Left lung (tissue), 4 donors: ENCODE measurements at regions not wholly inside any gene's neighbourhood (a gene's known extent, or its start where the extent isn't known, plus 50 kb on each side); places are given as distances from the start of the nearest gene placed in this dataset.

Experiments used
- ATAC-seq: fragments of 200-7000 bp; cut with Tn5 transposase; one replicate; pipeline ENCODE4 v1.9.1; 2020; ENCODE audit warnings: moderate library complexity
- DNase-seq, 4 donors: peaks; one replicate each; pipeline ENCODE4 v3.0.0-alpha.2; 2013 to 2020
- H3K27ac ChIP-seq, 2 donors: fragments of 200-600 bp; sonication (generic) in 1 of 2; one replicate each; pipeline versions ENCODE4 v1.5.0 to v1.8.0; 2020 to 2021
- H3K27me3 ChIP-seq, 2 donors: fragments of 200-600 bp; sonication (generic) in 1 of 2; one replicate each; pipeline versions ENCODE4 v1.5.0 to v1.8.0; 2020 to 2021
- H3K36me3 ChIP-seq, 2 donors: fragments of 200-600 bp; sonication (generic) in 1 of 2; one replicate each; pipeline versions ENCODE4 v1.5.0 to v1.8.0; 2020 to 2021
- H3K4me1 ChIP-seq, 2 donors: fragments of 200-600 bp; one replicate each; pipeline ENCODE4 v1.8.0; 2021
- H3K4me3 ChIP-seq, 2 donors: fragments of 200-600 bp; sonication (generic) in 1 of 2; one replicate each; pipeline versions ENCODE4 v1.5.0 to v1.8.0; 2020 to 2021; ENCODE audit warnings: mild to moderate bottlenecking in 1 of 2
- H3K9me3 ChIP-seq, 2 donors: fragments of 200-600 bp; sonication (generic) in 1 of 2; one replicate each; pipeline versions ENCODE4 v1.5.0 to v1.8.0; 2020 to 2021
- intact Hi-C, 2 donors: fragments of 100-400 bp; cut with DNase I; formaldehyde crosslinking; loops; one replicate each; pipeline versions ENCODE4 v1.11.2 to v1.14.2; 2022
- TF ChIP-seq, protein P1 (sequence below), 2 donors: fragments of 200-600 bp; sonication (generic) in 1 of 2; IDR thresholded peaks; one replicate each; pipeline versions ENCODE4 v1.5.0 to v1.8.0; 2021; ENCODE audit warnings: antibody characterized with exemption in 2 of 2
- donor health status: DM: no; HTN: yes; CAD: no.
- donor health status: DM: no; HTN: no; CAD: no.

DNA sequence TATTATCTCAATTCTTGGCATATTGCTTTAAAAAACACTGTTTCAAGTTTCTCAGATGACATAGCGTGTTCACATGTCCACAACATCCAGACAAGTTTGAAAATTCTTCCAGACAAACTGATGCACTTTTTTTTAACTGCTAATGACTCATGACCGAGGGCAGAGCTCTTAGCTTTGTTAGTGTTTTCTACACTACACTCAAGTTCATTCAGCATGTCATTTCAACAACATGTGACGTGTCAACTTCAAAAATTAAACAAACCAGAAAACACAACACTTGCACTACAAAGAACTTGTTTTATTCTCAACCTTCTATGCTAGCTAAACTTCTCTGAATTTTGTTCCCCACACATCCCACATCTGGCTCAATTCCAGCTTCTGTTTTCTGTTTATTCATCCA, 1186.3 kb upstream of the FLRT2 start:
- DNase-seq, result peak in 1 of 4 donors; percentile 2

DNA sequence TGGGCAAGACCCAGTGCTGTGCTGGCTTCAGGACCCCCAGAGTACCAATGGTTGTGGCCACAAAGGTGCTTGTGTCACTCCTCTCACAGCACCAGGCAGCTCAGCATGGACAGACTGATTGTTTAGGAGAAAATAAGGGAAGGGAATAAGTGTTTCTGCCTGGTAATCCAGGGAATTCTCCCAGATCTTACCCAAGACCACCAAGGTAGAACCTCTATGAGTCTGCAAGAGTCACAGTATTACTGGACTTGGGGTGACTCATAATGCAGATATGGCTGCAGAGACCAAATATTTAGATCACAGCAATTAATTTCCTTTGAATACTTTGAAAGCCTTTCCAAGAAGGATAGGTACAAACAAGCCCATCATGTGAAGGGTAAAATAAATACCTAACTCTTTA, 1178.3 kb upstream of the FLRT2 start:
- ATAC-seq (no peak), DNase-seq (no peak)
- intact Hi-C loops, result no loop called here
- Histone ChIP-seq H3K4me3 (no peak overlapping the region), H3K9me3 (peaks cover 0 to 25% of the 10 kb centered on the region in 2 donors), H3K27ac (no peak overlapping the region), H3K27me3 (no peaks in the 10 kb centered on the region), H3K4me1 (no peaks in the 10 kb centered on the region), H3K36me3 (no peaks in the 10 kb centered on the region)
- TF ChIP-seq, protein P1, sequence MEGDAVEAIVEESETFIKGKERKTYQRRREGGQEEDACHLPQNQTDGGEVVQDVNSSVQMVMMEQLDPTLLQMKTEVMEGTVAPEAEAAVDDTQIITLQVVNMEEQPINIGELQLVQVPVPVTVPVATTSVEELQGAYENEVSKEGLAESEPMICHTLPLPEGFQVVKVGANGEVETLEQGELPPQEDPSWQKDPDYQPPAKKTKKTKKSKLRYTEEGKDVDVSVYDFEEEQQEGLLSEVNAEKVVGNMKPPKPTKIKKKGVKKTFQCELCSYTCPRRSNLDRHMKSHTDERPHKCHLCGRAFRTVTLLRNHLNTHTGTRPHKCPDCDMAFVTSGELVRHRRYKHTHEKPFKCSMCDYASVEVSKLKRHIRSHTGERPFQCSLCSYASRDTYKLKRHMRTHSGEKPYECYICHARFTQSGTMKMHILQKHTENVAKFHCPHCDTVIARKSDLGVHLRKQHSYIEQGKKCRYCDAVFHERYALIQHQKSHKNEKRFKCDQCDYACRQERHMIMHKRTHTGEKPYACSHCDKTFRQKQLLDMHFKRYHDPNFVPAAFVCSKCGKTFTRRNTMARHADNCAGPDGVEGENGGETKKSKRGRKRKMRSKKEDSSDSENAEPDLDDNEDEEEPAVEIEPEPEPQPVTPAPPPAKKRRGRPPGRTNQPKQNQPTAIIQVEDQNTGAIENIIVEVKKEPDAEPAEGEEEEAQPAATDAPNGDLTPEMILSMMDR (IDR thresholded peaks at IDR 0.05), result no peak

More for the DNA sequence above, 1186.3 kb upstream of the FLRT2 start:
- peak; percentile 25 for ATAC-seq
- Histone ChIP-seq H3K4me1 (no peaks in the 10 kb centered on the region), H3K36me3 (no peaks in the 10 kb centered on the region), H3K27ac (no peak overlapping the region), H3K27me3 (no peaks in the 10 kb centered on the region), H3K4me3 (no peak overlapping the region), H3K9me3 (no peaks in the 10 kb centered on the region)
- TF ChIP-seq, protein P1 (IDR thresholded peaks at IDR 0.05), result no peak
- intact Hi-C loops, result no loop called here

DNA sequence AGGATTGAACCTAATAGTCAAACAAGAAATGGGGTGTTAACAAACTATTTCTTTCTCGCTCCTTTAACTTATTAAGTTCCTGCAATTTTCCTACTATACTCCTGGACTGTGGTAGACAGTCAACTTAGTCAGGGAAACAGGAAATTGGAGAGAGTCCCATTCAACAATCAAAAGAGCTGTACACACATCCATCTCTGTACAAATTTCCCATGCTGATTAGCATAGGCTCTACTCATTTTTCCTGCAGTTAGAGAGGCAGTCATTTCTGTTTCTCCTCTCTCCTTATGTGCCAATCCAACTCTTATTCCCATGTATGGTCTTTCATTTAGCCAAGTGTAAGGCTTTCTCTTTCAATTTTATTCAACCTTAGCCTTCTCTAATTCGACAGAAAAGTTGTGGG, 1168.5 kb upstream of the FLRT2 start:
- no peak for DNase-seq
- Histone ChIP-seq H3K36me3 (no peaks in the 10 kb centered on the region), H3K9me3 (peaks cover 0 to 16% of the 10 kb centered on the region in 2 donors), H3K27me3 (no peaks in the 10 kb centered on the region), H3K27ac (no peak overlapping the region), H3K4me1 (no peaks in the 10 kb centered on the region), H3K4me3 (no peak overlapping the region)
- no peak for ATAC-seq
- intact Hi-C loops, result no loop called here
- TF ChIP-seq, protein P1 (IDR thresholded peaks at IDR 0.05), result no peak

DNA sequence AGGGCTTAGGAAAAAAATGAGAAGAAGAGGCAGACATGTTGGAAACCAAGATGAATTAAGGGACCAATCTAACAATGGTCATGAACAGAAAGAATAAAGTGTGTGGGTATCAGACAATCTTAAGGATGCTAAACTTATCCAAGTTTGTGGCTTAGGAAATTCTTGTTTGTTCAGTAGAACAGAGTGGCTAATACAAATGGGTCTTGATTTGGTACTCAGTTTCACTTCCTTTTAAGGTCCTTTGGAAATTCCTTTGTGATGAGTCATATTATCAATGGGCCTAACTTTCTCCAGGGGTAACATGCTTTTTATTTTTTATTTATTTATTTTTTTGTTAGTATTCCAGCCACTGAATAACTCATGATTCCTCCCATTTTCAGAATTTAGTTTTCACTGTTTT, 1154.7 kb upstream of the FLRT2 start:
- Histone ChIP-seq H3K36me3 (no peaks in the 10 kb centered on the region), H3K9me3 (no peaks in the 10 kb centered on the region), H3K4me1 (no peaks in the 10 kb centered on the region), H3K27me3 (no peaks in the 10 kb centered on the region), H3K27ac (no peak overlapping the region), H3K4me3 (no peak overlapping the region)
- TF ChIP-seq, protein P1 (IDR thresholded peaks at IDR 0.05), result no peak
- ATAC-seq (no peak), DNase-seq (no peak)
- intact Hi-C loops, result no loop called here

DNA sequence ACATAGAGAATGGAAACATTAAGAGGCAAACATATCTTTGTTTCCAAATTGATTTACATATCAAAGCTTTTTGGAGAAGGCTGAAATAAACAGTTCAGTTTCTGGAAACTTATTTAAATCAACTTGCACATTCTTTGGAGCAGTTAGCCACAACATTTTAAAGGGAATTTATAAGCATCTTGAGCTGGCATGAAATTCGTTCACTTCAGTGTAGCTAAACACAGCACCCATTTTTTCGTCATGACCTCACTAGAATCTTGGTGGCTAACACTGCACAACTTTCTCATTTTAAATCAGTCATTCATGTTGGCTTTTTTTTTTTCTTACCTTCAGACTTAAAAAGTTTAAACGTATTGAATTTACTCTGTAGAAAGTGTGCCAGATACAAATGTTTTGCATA, 1139.9 kb upstream of the FLRT2 start:
- no peaks in the 10 kb centered on the region for H3K36me3 ChIP-seq
- no peak overlapping the region for H3K27ac ChIP-seq
- H3K9me3 ChIP-seq, result peaks cover 0 to 5% of the 10 kb centered on the region in 2 donors
- H3K27me3 ChIP-seq, result no peaks in the 10 kb centered on the region
- no peaks in the 10 kb centered on the region for H3K4me1 ChIP-seq
- H3K4me3 ChIP-seq, result no peak overlapping the region
- intact Hi-C loops, result no loop called here
- TF ChIP-seq, protein P1 (IDR thresholded peaks at IDR 0.05), result no peak
- ATAC-seq (no peak), DNase-seq (peak in 1 of 4 donors; percentile 1)
